Adrenal gland (tissue), 9 donors: ENCODE measurements at regions not wholly inside any gene's neighbourhood (a gene's known extent, or its start where the extent isn't known, plus 50 kb on each side); places are given as distances from the start of the nearest gene placed in this dataset.

Source experiments
- DNase-seq, 7 donors: peaks; one replicate each; pipeline ENCODE4 v3.0.0-alpha.2; 2019 to 2020
- H3K27ac ChIP-seq, 5 donors: fragments of 200-600 bp; sonication (generic) in 4 of 5; 1 replicate in 3 of 5; 2 replicates in 2 of 5; pipeline versions ENCODE4 v1.5.1 to v1.8.0; 2016 to 2020; ENCODE audit warnings: mild to moderate bottlenecking in 1 of 5
- H3K27me3 ChIP-seq: fragments of 200-600 bp; 2 replicates; pipeline ENCODE4 v1.8.0; 2021
- H3K36me3 ChIP-seq, 2 donors: fragments of 200-600 bp; replicated peaks in 1 of 2; 1 replicate in 1 of 2; 2 replicates in 1 of 2; pipeline versions ENCODE4 v1.5.1 to v1.8.0; 2018 to 2022
- H3K4me1 ChIP-seq, 2 donors: fragments of 200-600 bp; replicated peaks in 1 of 2; 1 replicate in 1 of 2; 2 replicates in 1 of 2; pipeline versions ENCODE4 v1.5.1 to v1.8.0; 2018 to 2021
- H3K4me3 ChIP-seq, 4 donors: fragments of 200-600 bp; sonication (generic) in 3 of 4; one replicate each; pipeline ENCODE4 v1.5.1; 2016 to 2018
- H3K9me3 ChIP-seq, 3 donors: fragments of 200-600 bp; sonication (generic) in 1 of 3; replicated peaks in 1 of 3; 1 replicate in 2 of 3; 2 replicates in 1 of 3; pipeline versions ENCODE4 v1.5.1 to v1.8.0; 2016 to 2021
- POLR2A ChIP-seq, 2 donors: fragments of 450-650 bp; IDR thresholded peaks; one replicate each; pipeline ENCODE4 v1.6.1; 2017; ENCODE audit warnings: antibody characterized with exemption in 2 of 2, mild to moderate bottlenecking in 2 of 2, moderate library complexity in 1 of 2
- WGBS, 4 donors: extraction: QIAGEN DNeasy Blood & Tissue Kit in 2 of 4; methylation state at CpG; one replicate each; pipeline versions ENCODE4 v1.1.5 to v1.1.7; 2013 to 2017; 5-methylcytosine and 5-hydroxymethylcytosine counted together
- intact Hi-C, 2 donors: fragments of 100-400 bp; cut with DNase I; formaldehyde crosslinking; loops; one replicate each; pipeline versions ENCODE4 v1.14.1 to v1.15.0; 2022 to 2023
- TF ChIP-seq, protein P1 (sequence below), 6 experiments: fragments of 450-650 bp in 4 of 6; fragments of 200-600 bp in 2 of 6; sonication (generic) in 1 of 6; IDR thresholded peaks; 1 replicate in 5 of 6; 2 replicates in 1 of 6; pipeline versions ENCODE4 v1.5.1 to v1.8.0; 2016 to 2021; ENCODE audit warnings: antibody characterized with exemption in 6 of 6, mild to moderate bottlenecking in 2 of 6, moderate library complexity in 1 of 6
- donor health status: healthy with polysubstance abuse.
- donor health status: Bipolar disorder and iron deficiency.
- donor health status: DM: yes; HTN: yes; CAD: no.
- donor health status: DM: no; HTN: no; CAD: no.
- donor health status: DM: no; HTN: no; CAD: no.

DNA sequence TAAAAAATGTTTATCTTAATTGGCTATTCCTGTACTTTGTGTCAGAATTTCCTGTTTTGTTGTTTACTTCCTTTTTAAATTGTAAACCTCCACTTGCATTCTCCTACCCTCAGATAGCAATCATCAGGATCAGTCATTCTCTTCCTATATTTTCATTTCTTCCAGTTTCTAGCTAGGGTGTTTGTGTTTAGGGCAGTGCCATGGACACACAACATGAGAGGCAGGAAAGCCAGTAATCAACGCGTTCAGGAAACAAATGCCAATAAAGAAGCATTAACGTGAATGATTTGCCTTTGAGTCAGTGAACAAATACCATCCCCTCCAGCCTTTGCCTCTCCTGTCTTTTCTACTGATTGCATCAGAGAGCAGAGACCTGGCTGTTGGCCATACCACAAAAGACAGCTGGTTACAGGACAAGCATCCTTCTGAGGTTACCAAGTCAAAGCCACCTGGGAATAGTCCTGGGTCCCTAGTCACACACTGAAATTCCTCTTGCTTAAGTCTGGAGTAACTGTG, 56.7 kb upstream of the FHL2 start:
- no peaks in the 10 kb centered on the region for H3K9me3 ChIP-seq
- peaks cover 8 to 15% of the 10 kb centered on the region in 2 donors for H3K4me1 ChIP-seq
- no peaks in the 10 kb centered on the region for H3K27me3 ChIP-seq
- 51 to 59% (median 52%) methylated on average over 3 of the region's 3 CpGs for WGBS, 4 donors
- DNase-seq = peak in 6 of 7 donors; percentile 40 to 75 (median 57)
- H3K27ac ChIP-seq = peak overlapping the region in 2 of 5 donors; percentile 39 to 83
- no peaks in the 10 kb centered on the region for H3K36me3 ChIP-seq
- intact Hi-C loops = no loop called here
- H3K4me3 ChIP-seq = no peak overlapping the region
- TF ChIP-seq, protein P1, sequence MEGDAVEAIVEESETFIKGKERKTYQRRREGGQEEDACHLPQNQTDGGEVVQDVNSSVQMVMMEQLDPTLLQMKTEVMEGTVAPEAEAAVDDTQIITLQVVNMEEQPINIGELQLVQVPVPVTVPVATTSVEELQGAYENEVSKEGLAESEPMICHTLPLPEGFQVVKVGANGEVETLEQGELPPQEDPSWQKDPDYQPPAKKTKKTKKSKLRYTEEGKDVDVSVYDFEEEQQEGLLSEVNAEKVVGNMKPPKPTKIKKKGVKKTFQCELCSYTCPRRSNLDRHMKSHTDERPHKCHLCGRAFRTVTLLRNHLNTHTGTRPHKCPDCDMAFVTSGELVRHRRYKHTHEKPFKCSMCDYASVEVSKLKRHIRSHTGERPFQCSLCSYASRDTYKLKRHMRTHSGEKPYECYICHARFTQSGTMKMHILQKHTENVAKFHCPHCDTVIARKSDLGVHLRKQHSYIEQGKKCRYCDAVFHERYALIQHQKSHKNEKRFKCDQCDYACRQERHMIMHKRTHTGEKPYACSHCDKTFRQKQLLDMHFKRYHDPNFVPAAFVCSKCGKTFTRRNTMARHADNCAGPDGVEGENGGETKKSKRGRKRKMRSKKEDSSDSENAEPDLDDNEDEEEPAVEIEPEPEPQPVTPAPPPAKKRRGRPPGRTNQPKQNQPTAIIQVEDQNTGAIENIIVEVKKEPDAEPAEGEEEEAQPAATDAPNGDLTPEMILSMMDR (IDR thresholded peaks at IDR 0.05) = no peak
- TF ChIP-seq POLR2A (IDR thresholded peaks at IDR 0.05) = no peak

DNA sequence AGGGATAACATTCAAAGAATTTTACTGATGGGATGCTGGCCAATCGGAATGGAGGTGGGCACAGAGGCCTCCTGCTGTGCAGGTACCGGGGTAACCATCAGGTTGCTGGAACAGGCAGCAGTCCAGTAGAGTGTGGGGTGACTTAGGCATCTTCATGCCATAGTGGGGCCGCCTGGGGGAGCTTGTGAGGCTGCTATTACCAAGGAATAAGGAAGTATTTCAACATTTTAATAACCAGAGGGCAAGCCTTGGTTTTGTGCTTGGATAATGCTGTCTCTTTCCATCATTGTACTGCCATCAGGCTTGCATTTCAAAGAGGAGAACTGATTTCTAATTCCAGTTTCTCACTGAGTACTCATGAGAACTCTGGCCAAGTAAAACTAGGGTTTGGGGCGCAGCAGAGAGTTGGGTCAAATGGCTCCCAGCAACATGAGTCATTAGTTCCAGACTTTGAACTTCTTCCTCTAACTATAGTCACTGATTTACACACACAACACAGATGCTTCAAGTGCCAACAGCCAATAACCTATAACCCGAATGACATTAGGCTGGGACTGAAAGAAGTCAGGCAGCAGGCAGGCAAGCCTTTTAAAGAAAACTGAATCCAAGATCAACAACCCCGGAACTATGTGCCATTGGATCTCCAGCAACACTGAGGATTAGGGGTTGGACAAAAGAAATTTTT, 56.1 kb upstream of the FHL2 start:
- Histone ChIP-seq H3K27me3 (no peaks in the 10 kb centered on the region), H3K4me1 (peaks cover 2 to 11% of the 10 kb centered on the region in 2 donors), H3K9me3 (no peaks in the 10 kb centered on the region), H3K27ac (peak overlapping the region in 2 of 5 donors; percentile 39 to 83), H3K4me3 (no peak overlapping the region), H3K36me3 (no peaks in the 10 kb centered on the region)
- intact Hi-C loops = no loop called here
- 62 to 67% (median 63%) methylated on average over 6 of the region's 6 CpGs for WGBS, 4 donors
- TF ChIP-seq POLR2A (IDR thresholded peaks at IDR 0.05) = no peak
- TF ChIP-seq, protein P1 (IDR thresholded peaks at IDR 0.05) = peak in 4 of 6 experiments; percentile 18 to 39 (median 23)
- peak in 6 of 7 donors; percentile 25 to 63 (median 36) for DNase-seq

DNA sequence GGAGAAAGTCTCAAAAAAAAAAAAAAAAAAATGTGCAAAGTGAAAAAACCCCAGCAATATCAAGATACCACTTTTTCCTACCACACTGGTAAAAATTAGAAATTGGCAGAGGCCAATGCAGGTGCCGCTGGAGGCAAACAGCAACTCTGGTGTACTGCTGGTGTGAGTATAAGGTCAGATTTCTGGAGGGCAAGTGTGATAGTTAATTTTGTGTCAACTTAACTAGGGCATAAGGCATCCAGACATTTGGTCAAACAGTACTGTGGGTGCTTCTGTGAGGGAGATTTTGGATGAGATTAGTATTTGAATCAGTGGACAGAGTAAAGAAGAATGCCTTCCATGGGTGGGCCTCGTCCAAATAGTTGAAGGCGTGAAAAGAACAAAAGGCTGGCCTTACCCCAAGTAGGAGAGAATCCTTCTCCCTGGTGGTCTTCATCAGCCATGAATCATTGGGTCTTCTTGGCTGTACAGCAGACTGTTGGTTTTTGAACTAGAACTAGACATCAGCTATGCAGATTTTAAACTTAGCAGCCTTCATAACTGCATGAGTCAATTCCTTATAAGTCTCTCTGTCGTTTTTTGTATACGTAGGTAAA, 52.8 kb upstream of the FHL2 start:
- no peak for TF ChIP-seq POLR2A (IDR thresholded peaks at IDR 0.05)
- 80 to 83% (median 81%) methylated on average over 5 of the region's 5 CpGs for WGBS, 4 donors
- Histone ChIP-seq H3K9me3 (no peaks in the 10 kb centered on the region), H3K27me3 (no peaks in the 10 kb centered on the region), H3K4me1 (peaks cover 0 to 6% of the 10 kb centered on the region in 2 donors), H3K4me3 (no peak overlapping the region), H3K36me3 (no peaks in the 10 kb centered on the region), H3K27ac (no peak overlapping the region)
- intact Hi-C loops = no loop called here
- no peak for DNase-seq

DNA sequence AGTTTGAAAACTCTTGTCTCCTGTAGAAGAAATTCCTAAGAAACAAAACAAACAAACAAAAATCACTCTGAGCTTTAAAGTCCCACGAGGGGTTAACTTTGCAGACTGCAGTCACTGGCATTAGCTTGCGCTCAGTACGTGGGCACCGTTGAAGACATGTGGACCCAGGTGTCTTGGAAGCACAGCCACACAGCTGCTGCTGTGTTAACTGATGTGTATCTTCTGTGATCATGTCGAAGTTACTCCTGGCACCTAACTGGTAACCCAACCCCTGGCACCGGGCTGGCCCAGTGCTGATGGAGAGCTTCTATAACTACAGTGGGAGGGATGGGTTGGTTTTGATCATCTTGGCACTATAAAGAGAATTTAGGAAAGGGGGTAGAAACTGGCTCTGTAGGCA, 51.6 kb upstream of the FHL2 start:
- DNase-seq = no peak
- 59 to 70% (median 63%) methylated on average over 6 of the region's 6 CpGs for WGBS, 4 donors
- no peaks in the 10 kb centered on the region for H3K9me3 ChIP-seq
- H3K4me1 ChIP-seq = peaks cover 0 to 3% of the 10 kb centered on the region in 2 donors
- intact Hi-C loops = no loop called here
- TF ChIP-seq, protein P1 (IDR thresholded peaks at IDR 0.05) = no peak
- no peak for TF ChIP-seq POLR2A (IDR thresholded peaks at IDR 0.05)
- H3K27me3 ChIP-seq = no peaks in the 10 kb centered on the region
- no peaks in the 10 kb centered on the region for H3K36me3 ChIP-seq
- H3K4me3 ChIP-seq = no peak overlapping the region
- H3K27ac ChIP-seq = no peak overlapping the region
